MM.1S (cell line): ENCODE measurements at regions not wholly inside any gene's neighbourhood (a gene's known extent, or its start where the extent isn't known, plus 50 kb on each side); places are given as distances from the start of the nearest gene placed in this dataset.

Experiments used
- CTCF ChIP-seq: fragments of 300-600 bp; sonication (generic); IDR thresholded peaks from 2 replicates; pipeline ENCODE4 v1.5.1; 2016; ENCODE audit warnings: antibody characterized with exemption, low read length, mixed read lengths
- EZH2 ChIP-seq: fragments of 300-600 bp; sonication (generic); optimal IDR thresholded peaks from 2 replicates; pipeline ENCODE3; 2017; ENCODE audit warnings: low read depth, mild to moderate bottlenecking, antibody characterized with exemption, low read length, mixed read lengths
- EZH2phosphoT487 ChIP-seq: fragments of 300-600 bp; sonication (generic); IDR thresholded peaks from 2 replicates; pipeline ENCODE4 v1.6.1; 2018; ENCODE audit warnings: antibody characterized with exemption, low read length

- TF ChIP-seq CTCF (no peak), EZH2 (no peak), EZH2phosphoT487 (no peak)
These were observed 131.6 kb upstream of the SAMSN1 start for GRCh38 chr21:14677639-14678179.
